ENCODE measurements at regions not wholly inside any gene's neighbourhood (a gene's known extent, or its start where the extent isn't known, plus 50 kb on each side); places are given as distances from the start of the nearest gene placed in this dataset.

- no peak for TF ChIP-seq POLR2A (IDR thresholded peaks at IDR 0.05)
- TF ChIP-seq, protein P1, sequence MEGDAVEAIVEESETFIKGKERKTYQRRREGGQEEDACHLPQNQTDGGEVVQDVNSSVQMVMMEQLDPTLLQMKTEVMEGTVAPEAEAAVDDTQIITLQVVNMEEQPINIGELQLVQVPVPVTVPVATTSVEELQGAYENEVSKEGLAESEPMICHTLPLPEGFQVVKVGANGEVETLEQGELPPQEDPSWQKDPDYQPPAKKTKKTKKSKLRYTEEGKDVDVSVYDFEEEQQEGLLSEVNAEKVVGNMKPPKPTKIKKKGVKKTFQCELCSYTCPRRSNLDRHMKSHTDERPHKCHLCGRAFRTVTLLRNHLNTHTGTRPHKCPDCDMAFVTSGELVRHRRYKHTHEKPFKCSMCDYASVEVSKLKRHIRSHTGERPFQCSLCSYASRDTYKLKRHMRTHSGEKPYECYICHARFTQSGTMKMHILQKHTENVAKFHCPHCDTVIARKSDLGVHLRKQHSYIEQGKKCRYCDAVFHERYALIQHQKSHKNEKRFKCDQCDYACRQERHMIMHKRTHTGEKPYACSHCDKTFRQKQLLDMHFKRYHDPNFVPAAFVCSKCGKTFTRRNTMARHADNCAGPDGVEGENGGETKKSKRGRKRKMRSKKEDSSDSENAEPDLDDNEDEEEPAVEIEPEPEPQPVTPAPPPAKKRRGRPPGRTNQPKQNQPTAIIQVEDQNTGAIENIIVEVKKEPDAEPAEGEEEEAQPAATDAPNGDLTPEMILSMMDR (IDR thresholded peaks at IDR 0.05) = no peak
Measured at GRCh38 chr6:97816526-97816925, 533.5 kb upstream of the MMS22L start.

All from testis (tissue), 2 donors.